A673 (cell line): ENCODE measurements at regions not wholly inside any gene's neighbourhood (a gene's known extent, or its start where the extent isn't known, plus 50 kb on each side); places are given as distances from the start of the nearest gene placed in this dataset.

Experiments used
- BruUV-seq: library from RNA; stranded (reverse); fragments of 400-500 nt; replicated peaks from 2 replicates; lab custom pipeline; 2021; lab: Mats Ljungman, UMichigan
- CTCF ChIA-PET: fragments of 300-600 bp; sonication (Branson Sonifier 250); formaldehyde crosslinking; loops from one replicate; lab custom pipeline; 2022; ENCODE audit warnings: antibody characterized with exemption; lab: Charles Lee
- POLR2A ChIA-PET: fragments of 300-600 bp; sonication (Branson Sonifier 250); formaldehyde crosslinking; loops from one replicate; lab custom pipeline; 2022; ENCODE audit warnings: antibody characterized with exemption; ENCODE audit not compliant: low non-redundant PET; lab: Charles Lee
- DNase-seq: peaks from one replicate; pipeline ENCODE4 v3.0.0-alpha.2; 2015; ENCODE audit warnings: low spot score
- H3K27ac ChIP-seq: fragments of 200-600 bp; sonication (generic); 2 replicates; pipeline ENCODE4 v1.5.1; 2016; ENCODE audit warnings: mixed run types, low read depth, mild to moderate bottlenecking, mixed read lengths, antibody characterized with exemption, low read length; ENCODE audit not compliant: poor library complexity, severe bottlenecking
- H3K27me3 ChIP-seq: fragments of 200-600 bp; sonication (generic); replicated peaks from 2 replicates; pipeline ENCODE4 v1.6.1; 2017; ENCODE audit warnings: mixed run types, low read depth, mild to moderate bottlenecking, mixed read lengths, antibody characterized with exemption, low read length; ENCODE audit not compliant: insufficient read depth, poor library complexity
- H3K36me3 ChIP-seq: fragments of 200-600 bp; sonication (generic); 2 replicates; pipeline ENCODE4 v1.6.1; 2016; ENCODE audit warnings: mixed run types, mild to moderate bottlenecking, mixed read lengths, antibody characterized with exemption, low read length; ENCODE audit not compliant: insufficient read depth, poor library complexity, severe bottlenecking
- H3K4me1 ChIP-seq: fragments of 200-600 bp; sonication (generic); 2 replicates; pipeline ENCODE4 v1.6.1; 2017; ENCODE audit warnings: mixed run types, mild to moderate bottlenecking, mixed read lengths, antibody characterized with exemption, low read length; ENCODE audit not compliant: insufficient read depth, poor library complexity, severe bottlenecking
- H3K4me3 ChIP-seq: fragments of 200-600 bp; sonication (generic); 2 replicates; pipeline ENCODE4 v1.5.1; 2016; ENCODE audit warnings: low read depth, mixed run types, mild to moderate bottlenecking, mixed read lengths, low read length; ENCODE audit not compliant: poor library complexity, severe bottlenecking
- H3K9me3 ChIP-seq: fragments of 200-600 bp; sonication (generic); 2 replicates; pipeline ENCODE4 v1.6.1; 2016; ENCODE audit warnings: mixed run types, low read depth, mild to moderate bottlenecking, mixed read lengths, antibody characterized with exemption, low read length; ENCODE audit not compliant: poor library complexity, severe bottlenecking
- EZH2 ChIP-seq: fragments of 200-600 bp; sonication (generic); IDR thresholded peaks from 2 replicates; pipeline ENCODE4 v1.6.1; 2017; ENCODE audit warnings: borderline replicate concordance, low read depth, mild to moderate bottlenecking, mixed read lengths, antibody characterized with exemption, low read length; ENCODE audit not compliant: poor library complexity, severe bottlenecking
- intact Hi-C: fragments of 100-400 bp; cut with micrococcal nuclease; formaldehyde crosslinking; loops from one replicate; pipeline ENCODE4 v1.10.0; 2022; ENCODE audit not compliant: unreplicated experiment
- TF ChIP-seq, protein P1 (sequence below): fragments of 300-800, 200-600 bp; sonication (generic); conservative IDR thresholded peaks from 2 replicates; pipeline ENCODE4 v1.5.1; 2017; ENCODE audit warnings: low read depth, mild to moderate bottlenecking, antibody characterized with exemption, low read length, moderate library complexity, mixed read lengths

DNA sequence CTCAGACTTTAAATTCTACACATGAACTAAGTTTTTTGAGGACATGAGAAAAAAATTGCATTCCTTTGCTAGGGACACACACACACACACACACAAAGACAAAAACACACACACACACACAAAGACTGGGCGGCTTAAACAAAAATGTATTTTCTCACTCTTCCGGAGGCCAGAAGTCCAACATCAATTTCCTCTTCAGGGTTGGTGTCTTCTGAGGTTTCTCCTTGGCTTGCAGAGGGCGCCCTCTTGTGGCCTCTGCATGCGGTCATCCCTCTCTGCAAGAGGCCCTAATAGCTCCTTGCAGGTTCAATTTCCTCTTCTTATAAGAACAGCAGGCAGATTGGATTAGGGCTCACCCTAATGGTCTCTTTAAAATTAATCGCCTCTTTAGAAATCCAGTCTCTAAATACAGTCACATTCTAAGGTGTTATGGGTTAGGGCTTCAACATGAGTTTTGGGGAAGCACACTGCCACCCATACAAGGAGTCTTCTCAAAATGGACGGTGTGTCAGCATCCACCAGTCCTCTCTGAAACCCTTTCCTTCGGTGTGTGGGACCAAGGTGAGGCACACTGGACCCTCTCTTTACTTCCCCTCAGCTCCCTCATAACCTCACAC lies 61.4 kb downstream of the GPR6 start:
- H3K36me3 ChIP-seq, result no peaks in the 10 kb centered on the region
- ChIA-PET CTCF (interaction anchor here (0.5 to 2.1 kb wide), 24 partner anchors 10 to 1998 kb away, joined by 3 to 61 read pairs (median 4); partner anchors contain the start of genes AK9 and FIG4), POLR2A (interaction anchor here (0.6 kb wide), 1 partner anchor 350 kb away, joined by 3 read pairs; no protein-coding TSS in a partner anchor)
- intact Hi-C loops, result loop anchor here (1.0 kb wide), 3 partner anchors 334 to 512 kb away; no protein-coding TSS in a partner anchor
- no peaks in the 10 kb centered on the region for H3K9me3 ChIP-seq
- H3K27ac ChIP-seq, result peak overlapping the region; percentile 12
- no TSS peak for BruUV-seq
- peaks cover 1% of the 10 kb centered on the region for H3K4me1 ChIP-seq
- peak overlapping the region; percentile 42 for H3K4me3 ChIP-seq
- no peaks in the 10 kb centered on the region for H3K27me3 ChIP-seq
- peak; percentile 93 for DNase-seq
- TF ChIP-seq, protein P1, sequence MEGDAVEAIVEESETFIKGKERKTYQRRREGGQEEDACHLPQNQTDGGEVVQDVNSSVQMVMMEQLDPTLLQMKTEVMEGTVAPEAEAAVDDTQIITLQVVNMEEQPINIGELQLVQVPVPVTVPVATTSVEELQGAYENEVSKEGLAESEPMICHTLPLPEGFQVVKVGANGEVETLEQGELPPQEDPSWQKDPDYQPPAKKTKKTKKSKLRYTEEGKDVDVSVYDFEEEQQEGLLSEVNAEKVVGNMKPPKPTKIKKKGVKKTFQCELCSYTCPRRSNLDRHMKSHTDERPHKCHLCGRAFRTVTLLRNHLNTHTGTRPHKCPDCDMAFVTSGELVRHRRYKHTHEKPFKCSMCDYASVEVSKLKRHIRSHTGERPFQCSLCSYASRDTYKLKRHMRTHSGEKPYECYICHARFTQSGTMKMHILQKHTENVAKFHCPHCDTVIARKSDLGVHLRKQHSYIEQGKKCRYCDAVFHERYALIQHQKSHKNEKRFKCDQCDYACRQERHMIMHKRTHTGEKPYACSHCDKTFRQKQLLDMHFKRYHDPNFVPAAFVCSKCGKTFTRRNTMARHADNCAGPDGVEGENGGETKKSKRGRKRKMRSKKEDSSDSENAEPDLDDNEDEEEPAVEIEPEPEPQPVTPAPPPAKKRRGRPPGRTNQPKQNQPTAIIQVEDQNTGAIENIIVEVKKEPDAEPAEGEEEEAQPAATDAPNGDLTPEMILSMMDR, result peak; percentile 97
- TF ChIP-seq EZH2, result no peak

DNA sequence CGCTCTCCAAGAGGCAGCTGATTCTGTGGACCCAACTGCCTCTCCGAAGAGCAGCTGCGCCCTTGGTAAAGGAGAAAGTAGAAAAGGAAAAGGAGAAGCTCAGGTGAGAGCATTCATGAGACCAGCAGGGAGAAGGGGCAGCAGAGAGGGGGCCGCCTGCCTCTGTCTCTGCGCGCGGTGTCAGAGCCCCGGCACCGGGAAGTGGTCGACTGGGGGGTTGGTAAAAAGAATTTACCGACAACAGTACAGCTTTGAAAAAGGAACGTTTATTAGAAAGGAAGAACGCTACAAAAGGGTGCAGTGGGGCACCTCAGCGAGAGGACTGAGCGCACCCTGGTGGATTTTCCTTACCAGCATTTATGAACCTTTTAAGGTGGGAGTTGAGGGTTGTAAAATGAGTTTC lies 61.9 kb downstream of the GPR6 start:
- H3K27ac ChIP-seq, result peak overlapping the region; percentile 12
- no peaks in the 10 kb centered on the region for H3K36me3 ChIP-seq
- H3K9me3 ChIP-seq, result no peaks in the 10 kb centered on the region
- no peaks in the 10 kb centered on the region for H3K27me3 ChIP-seq
- H3K4me1 ChIP-seq, result peaks cover 6% of the 10 kb centered on the region
- ChIA-PET POLR2A (interaction anchor here (0.6 kb wide), 1 partner anchor 349 kb away, joined by 3 read pairs; no protein-coding TSS in a partner anchor), CTCF (interaction anchor here (0.5 to 2.1 kb wide), 20 partner anchors 10 to 1998 kb away, joined by 3 to 61 read pairs (median 4); partner anchors contain the start of genes AK9 and FIG4)
- no peak for TF ChIP-seq EZH2
- TF ChIP-seq, protein P1, result peak; percentile 66
- peak; percentile 71 for DNase-seq
- BruUV-seq, result no TSS peak
- H3K4me3 ChIP-seq, result peak overlapping the region; percentile 42
- intact Hi-C loops, result loop anchor here (1.0 kb wide), 3 partner anchors 335 to 513 kb away; no protein-coding TSS in a partner anchor

DNA sequence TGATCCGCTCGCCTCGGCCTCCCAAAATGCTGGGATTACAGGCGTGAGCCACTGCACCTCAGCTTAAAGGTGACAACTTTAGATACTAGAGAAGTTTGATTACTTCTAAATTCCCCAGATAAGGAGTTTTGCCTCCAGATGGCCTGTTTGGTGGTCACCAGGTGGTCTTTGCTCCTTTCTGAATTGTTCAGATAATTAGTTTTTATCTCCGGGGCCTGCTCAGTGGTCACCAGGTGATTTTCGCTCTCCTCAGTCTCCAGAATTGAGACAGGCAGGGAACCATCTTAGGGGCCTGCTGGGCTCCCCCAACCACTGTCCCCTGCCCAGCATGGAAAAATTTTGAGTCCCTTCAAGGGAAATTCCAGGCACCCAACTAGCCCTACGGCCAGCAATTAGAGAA lies 62.6 kb downstream of the GPR6 start:
- POLR2A ChIA-PET, result no interaction called here
- Histone ChIP-seq H3K9me3 (no peaks in the 10 kb centered on the region), H3K4me3 (no peak overlapping the region), H3K36me3 (no peaks in the 10 kb centered on the region), H3K4me1 (peaks cover 6% of the 10 kb centered on the region), H3K27me3 (no peaks in the 10 kb centered on the region), H3K27ac (no peak overlapping the region)
- TF ChIP-seq, protein P1, result no peak
- no peak for TF ChIP-seq EZH2
- intact Hi-C loops, result no loop called here
- CTCF ChIA-PET, result interaction anchor here (1.8 to 2.1 kb wide), 2 partner anchors 13 to 336 kb away, joined by 6 to 61 read pairs; no protein-coding TSS in a partner anchor
- no peak for DNase-seq
- no TSS peak for BruUV-seq
